GM21576 (cell line): ENCODE measurements at regions not wholly inside any gene's neighbourhood (a gene's known extent, or its start where the extent isn't known, plus 50 kb on each side); places are given as distances from the start of the nearest gene placed in this dataset.

Experiments used
- ATAC-seq: cut with Tn5 transposase; IDR thresholded peaks from one replicate; pipeline ENCODE4 v1.9.1; 2021; ENCODE audit warnings: mild to moderate bottlenecking, moderate library complexity; ENCODE audit not compliant: unreplicated experiment

GRCh38 chr5:144582066-144582465, 411.4 kb downstream of the KCTD16 start:
- ATAC-seq = no peak

GRCh38 chr5:144581044-144581443, 410.4 kb downstream of the KCTD16 start:
- no peak for ATAC-seq

DNA sequence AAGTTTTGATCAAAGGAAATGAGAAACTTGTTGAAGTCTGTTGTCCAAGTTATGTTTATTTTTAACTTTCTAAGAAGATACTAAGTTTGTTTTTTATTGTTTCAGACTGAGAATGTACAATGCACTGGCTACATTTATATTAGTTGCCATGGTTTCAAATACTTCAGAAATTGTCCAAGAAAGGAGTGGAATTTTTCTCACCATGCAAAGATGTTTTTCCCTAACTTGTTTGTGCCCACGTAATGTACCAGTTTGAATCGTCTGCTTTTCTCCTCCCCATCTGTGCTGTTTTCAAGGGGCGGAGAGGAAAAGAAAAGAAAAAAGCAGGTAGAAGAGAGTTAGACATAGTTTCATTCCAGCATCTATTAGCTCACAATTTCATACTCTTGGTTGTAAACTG, 407.0 kb downstream of the KCTD16 start:
- no peak for ATAC-seq

- no peak for ATAC-seq
Measured at GRCh38 chr5:144575736-144576135, 405.1 kb downstream of the KCTD16 start.

GRCh38 chr5:144567421-144567780, 396.7 kb downstream of the KCTD16 start:
- ATAC-seq = no peak

DNA sequence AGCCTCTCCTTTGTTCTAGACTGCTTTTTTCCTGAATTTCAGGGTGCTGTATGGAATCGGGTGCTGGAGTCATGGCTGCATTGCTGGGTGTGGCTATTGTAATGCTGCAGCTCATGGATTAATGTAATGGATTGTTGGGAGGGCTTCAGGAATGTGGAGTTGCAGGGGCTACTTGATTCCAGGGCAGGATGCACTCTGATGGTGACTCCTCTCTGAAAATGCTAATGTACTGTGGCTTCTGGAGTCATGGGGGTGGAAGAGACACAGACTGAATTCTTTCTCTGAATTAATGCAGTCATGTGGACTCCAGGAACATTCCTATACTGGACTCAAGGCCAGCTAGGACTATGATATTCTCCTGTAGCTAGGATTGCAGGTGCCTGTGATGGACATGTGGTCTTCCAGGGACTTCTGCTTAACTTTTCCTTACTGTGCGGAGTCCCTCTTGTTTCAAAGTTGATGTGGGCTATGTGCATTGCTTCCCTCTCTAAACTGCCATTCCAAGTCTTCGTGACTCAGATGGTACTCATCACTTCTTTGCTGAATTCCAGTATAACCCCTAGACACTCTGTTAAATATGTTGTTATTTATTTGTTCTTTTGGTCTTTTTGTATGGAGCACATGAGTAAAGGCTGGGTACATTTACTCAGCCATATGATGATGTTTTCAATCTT, 396.2 kb downstream of the KCTD16 start:
- ATAC-seq = no peak

DNA sequence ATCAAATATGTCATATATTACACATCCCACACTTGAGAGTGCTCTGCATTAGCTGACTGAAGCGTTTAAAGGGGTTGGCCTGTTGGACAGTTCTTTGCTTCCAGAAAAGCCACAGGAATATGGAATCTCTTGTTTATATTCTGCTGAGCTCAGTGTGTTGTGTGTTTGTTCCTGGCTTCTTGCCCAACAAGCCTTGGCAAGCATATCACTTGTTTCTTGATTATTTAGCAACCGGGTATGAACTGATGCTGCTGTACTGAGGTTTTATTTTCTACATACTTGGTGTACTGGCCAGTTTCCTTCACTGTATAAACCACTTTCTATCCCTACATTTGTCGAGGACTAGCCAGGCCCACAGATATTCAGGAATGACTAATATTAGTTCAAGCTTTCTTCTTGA, 378.9 kb downstream of the KCTD16 start:
- ATAC-seq = no peak

DNA sequence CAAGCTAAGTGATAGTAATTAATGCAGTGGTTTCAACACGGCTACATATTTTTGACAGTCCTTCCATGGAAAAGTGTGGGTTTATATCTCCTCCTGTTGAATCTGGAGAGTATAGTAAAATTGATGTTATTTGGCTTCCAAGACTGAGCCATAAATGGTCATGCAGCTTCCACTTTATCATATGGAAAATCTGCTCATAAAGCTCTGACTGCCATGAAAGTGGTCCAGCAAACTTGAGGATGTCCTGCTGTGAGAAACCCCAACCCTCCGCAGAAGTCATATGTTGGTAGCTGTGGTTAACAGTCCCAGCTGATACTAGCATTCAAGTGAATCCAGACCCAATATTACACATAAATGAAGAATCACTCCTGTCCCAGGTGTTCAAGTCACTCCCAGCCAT, 378.3 kb downstream of the KCTD16 start:
- no peak for ATAC-seq

DNA sequence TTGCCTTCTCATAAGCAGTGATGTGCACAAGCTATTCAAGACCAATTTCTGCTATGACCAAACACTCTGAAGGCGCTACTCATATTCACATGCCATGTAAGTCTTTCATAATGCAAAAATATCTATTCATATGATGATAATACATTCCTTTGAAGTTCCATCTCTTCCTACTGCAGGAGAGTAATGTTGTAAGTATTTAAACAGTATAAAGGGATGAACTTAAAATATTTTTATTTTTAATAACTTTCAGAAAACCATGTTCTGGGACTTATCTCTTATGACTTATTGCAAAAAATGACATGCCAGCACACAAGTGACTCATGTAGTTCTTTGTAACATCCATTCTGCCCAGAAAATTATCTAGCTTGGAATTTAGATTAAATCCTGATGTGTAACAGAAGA, 376.4 kb downstream of the KCTD16 start:
- ATAC-seq = no peak

DNA sequence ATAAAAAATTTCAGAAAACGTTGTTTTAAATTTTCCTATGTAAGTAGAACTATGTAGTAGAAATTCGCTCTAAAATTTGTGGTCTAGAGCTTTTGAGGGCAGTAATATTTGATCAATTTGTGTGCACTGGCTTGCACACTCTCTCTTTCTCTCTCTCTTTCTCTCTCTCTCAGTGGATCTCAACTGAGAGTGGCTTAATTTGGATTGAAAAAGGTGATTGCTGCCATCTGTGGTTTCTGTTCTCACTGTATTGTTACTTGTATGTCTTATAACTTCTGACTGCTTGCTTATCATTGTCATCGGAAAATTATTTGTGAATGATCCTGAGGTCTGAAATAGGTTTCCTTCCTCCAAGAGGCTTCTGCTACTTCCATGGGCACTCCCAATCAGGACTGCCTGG, 368.2 kb downstream of the KCTD16 start:
- no peak for ATAC-seq
